Right ventricle myocardium superior (tissue), 1 donor: ENCODE measurements at regions not wholly inside any gene's neighbourhood (a gene's known extent, or its start where the extent isn't known, plus 50 kb on each side); places are given as distances from the start of the nearest gene placed in this dataset.
"Not testable (repeated sequence)": the region's sequence is repeated elsewhere in the genome, so short reads cannot be mapped to it uniquely, and the experiment has no call there.

Experiments
- ATAC-seq: fragments of 200-7000 bp; cut with Tn5 transposase; one replicate; pipeline ENCODE4 v1.9.1; 2020; ENCODE audit warnings: mild to moderate bottlenecking; ENCODE audit not compliant: poor library complexity
- DNase-seq: peaks from one replicate; pipeline ENCODE4 v3.0.0-alpha.2; 2020
- intact Hi-C: fragments of 100-400 bp; cut with DNase I; formaldehyde crosslinking; loops from one replicate; pipeline ENCODE4 v1.11.2; 2022
- donor health status: DM: no; HTN: yes; CAD: no; lungs with severe emphysema.

DNA sequence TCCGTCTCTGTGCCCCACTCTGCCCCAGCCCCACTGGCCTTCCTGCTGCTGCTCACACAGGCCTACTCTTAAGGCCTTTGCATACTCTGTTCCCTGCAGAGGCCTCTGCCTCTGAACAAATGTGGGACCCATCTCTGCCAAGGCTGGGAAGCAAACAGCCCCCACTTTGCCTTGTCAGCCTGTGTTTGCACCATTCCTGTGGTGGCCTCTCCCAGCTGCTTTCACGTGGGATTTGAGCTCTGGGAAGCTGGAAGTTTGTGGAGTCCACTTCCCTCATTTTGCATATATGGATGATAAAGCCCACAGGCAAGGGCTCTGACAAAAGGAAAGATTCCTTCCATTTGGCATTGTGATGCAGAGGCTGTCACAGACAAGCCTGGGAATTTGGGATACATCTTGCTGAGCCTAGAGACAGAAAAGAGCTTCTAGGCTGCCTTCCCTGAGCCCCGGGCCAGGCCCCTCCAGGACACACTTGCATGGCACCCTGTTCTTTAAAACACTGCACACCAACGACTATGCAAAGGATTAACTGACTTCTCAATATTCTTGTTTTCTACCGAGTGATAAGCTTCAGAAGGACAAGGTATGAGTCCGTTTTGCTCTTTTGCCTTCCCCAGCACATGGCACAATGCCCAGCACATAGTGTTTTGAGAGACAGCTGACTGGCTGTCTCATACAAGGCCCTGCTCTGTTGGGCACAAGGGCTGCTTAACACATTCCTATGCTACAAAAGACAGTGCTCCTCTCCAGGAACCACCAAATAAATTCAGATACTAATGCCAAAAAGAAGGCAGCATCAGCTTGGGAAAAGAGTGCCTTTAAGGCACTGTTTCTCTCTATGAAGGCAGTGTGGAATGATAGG lies 120.7 kb upstream of the TOPAZ1 start:
- intact Hi-C loops, result no loop called here
- DNase-seq, result peak; percentile 47
- peak; percentile 87 for ATAC-seq

DNA sequence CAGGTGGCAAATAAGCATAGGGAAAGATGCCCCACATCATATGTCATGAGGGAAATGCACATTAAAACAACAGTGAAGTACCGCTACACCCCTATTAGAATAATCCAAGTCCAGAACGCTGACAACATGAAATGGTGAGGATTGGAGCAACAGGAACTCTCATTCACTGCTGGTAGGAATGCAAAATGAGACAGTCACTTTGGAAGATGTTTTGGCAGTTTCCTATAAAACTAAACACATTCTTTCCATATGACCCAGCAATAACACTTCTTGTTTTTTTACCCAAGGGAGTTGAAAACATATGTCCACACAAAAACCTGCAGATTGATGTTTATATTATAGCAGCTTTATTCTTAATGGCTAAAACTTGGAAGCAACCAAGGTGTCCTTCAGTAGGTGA lies 116.4 kb upstream of the TOPAZ1 start:
- DNase-seq (no peak), ATAC-seq (no peak)
- intact Hi-C loops, result no loop called here

DNA sequence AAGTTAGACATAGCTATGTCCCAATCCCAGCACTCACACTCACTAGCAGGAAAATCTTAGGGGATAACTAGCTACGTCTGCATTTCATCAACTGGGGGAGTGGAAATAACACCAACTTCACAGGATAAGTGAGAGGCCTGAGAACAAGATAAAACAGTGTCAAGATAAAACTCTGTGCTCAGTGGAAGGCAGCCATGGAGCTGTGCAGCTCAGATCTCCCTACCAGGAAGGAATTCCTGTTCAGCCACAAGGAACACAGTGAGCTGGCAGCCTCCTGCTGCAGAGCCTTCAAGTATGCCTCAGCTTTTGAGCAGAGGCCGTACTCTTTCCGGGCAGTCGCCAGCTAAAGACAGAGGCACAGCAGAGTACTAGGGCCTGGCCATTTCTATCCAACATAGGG lies 115.8 kb upstream of the TOPAZ1 start:
- intact Hi-C loops, result no loop called here
- ATAC-seq (peak; percentile 58), DNase-seq (no peak)

GRCh38 chr3:44128057-44128775 lies 113.5 kb upstream of the TOPAZ1 start:
- intact Hi-C loops, result no loop called here
- DNase-seq (no peak), ATAC-seq (no peak)

DNA sequence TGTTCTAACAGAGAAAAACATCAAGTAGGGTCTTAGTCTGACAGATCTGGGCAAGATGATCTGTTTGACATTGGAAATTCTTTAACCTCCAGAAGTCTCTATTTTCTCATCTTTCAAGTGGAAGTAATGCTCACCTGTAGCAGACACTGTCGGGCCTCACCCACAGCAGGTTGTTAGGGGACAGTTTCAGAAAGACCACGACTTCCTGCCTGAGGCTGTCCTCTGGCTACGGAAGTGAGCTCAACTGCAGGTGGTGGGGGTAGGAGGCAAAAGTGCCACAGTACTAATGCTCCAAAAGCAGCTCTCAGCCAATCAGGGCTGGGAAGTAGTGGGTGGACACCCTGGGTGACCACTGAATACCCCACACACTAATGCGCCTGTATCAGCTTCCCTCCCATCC lies 111.4 kb upstream of the TOPAZ1 start:
- intact Hi-C loops, result no loop called here
- ATAC-seq (no peak), DNase-seq (no peak)

- no peak for ATAC-seq
- no peak for DNase-seq
- intact Hi-C loops, result no loop called here
Observed at GRCh38 chr3:44132061-44132460, 109.6 kb upstream of the TOPAZ1 start.

GRCh38 chr3:44132593-44132992 lies 109.1 kb upstream of the TOPAZ1 start:
- ATAC-seq (no peak), DNase-seq (no peak)
- intact Hi-C loops, result no loop called here

GRCh38 chr3:44136421-44136820 lies 105.3 kb upstream of the TOPAZ1 start:
- ATAC-seq, result no peak
- intact Hi-C loops, result no loop called here
- DNase-seq, result no peak

DNA sequence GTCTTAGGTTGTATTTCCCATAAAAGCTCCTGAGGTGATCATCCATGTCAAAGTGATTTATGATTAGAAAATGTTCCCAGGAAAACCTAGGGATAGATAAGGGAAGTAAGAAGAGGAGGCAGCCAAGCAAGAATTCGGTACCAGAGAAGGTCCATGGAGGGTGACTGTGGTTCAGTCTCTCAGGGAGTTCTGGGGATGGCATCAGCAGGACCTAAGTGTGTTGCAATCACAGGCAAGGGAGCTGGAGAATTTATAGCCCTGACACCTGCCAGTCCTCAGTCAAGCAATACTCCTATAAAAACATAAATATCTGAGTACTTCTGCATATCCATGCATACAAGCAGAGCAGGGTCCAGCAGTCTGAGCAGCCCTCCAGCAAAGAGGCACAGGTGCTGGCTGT lies 95.6 kb upstream of the TOPAZ1 start:
- ATAC-seq, result no peak
- DNase-seq, result no peak
- intact Hi-C loops, result no loop called here

GRCh38 chr3:44159696-44160300 lies 81.9 kb upstream of the TOPAZ1 start:
- DNase-seq (no peak), ATAC-seq (no peak)
- intact Hi-C loops, result no loop called here

DNA sequence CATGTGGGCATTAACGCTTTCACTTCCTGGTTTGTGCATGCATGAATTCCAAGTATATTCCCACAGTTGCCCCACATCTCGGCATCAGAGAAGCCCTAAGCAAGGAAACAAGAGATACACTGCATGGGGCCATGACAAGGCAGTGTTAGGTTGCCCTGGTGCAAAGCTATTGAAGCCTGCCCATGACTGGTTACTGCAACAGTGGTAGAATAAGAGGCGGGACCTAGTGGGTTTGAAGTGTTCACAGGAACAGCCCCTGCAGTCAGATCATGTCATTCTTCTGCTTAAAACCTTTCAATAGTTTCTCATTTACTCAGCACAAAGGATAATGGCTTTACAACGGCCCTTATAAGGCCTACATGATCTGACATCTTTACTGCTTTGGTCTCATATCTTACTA lies 80.9 kb upstream of the TOPAZ1 start:
- no peak for DNase-seq

DNA sequence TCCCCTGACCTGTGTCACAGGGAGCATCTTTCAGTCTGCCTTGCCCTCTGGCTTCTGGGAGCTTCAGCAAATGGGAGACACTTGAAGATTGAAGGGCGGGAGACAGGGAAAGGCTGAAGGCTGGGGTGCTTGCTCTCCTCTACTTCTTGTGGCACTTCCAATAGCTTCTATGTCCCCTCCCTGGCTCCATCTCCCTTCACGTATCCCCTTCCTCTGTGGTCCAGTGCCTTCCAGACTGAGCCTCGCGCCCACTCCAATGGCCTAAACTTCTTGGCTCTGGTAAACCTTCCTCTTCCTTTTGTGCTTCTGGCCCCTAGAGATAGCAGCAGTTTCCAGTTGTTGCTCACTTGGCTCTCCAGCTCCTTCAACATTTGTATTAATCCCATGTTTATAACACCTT lies 69.8 kb upstream of the TOPAZ1 start:
- DNase-seq (no peak), ATAC-seq (no peak)
- intact Hi-C loops, result no loop called here

More for the DNA sequence above, 80.9 kb upstream of the TOPAZ1 start:
- no peak for ATAC-seq
- intact Hi-C loops, result no loop called here

GRCh38 chr3:44172701-44173100 lies 69.0 kb upstream of the TOPAZ1 start:
- ATAC-seq, intact Hi-C loops: not testable (repeated sequence)

DNA sequence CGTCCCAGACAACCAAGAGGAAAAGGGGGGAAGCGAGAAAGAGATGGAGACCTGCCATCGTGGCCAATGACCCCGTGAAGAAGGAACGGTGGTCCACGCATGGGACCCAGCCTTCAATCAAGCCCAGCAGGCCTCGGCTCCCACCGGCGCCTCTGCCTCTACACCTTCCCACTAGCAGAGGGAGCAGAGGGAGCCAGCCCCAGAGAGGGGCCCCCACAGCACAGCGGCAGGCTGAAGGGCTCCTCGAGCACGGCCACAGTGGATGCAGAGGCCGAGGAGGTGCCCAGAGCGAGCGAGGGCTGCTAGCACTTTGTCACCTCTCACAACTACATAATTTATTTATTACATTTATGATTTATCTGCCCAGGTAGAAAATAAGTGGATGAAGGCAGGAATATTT lies 68.4 kb upstream of the TOPAZ1 start:
- intact Hi-C loops, result no loop called here
- ATAC-seq (no peak), DNase-seq (no peak)

More at GRCh38 chr3:44172701-44173100, 69.0 kb upstream of the TOPAZ1 start:
- DNase-seq, result not testable (repeated sequence)

- no peak for ATAC-seq
- DNase-seq, result no peak
Observed at GRCh38 chr3:44175070-44175469, 66.6 kb upstream of the TOPAZ1 start.

GRCh38 chr3:44179246-44179645 lies 62.4 kb upstream of the TOPAZ1 start:
- ATAC-seq (no peak), DNase-seq (no peak)
- intact Hi-C loops, result no loop called here

More at GRCh38 chr3:44175070-44175469, 66.6 kb upstream of the TOPAZ1 start:
- intact Hi-C loops, result no loop called here

DNA sequence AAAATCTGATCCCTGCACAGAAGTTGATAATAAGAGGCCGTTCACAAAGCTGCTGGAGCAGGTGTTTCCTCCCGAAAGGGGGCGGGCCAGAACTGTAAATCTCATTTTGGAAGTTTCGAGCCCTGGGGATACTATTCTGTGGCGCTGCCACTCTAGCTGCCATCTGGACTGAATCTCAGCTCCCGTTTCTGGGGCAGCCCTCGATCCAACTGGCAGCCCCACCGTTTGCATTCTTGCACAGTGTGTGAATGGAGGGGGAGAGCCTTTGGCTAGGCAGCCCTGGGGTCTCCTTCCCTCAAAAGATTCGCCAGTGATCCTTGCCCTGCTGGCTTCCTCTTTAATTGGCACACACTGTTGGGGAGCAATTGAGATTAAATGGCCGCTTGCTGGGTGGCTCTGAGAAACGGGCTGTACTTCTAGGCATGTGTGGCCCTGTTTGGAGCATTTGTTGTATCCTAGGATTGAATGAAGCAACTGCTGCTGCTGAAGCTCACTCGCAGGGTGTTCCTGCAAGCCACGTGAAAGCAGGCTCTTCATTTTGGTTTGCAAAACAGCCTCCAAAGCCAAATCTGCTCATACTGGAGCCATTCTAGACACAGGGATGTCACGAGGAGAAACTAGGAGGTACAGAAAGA lies 57.2 kb upstream of the TOPAZ1 start:
- ATAC-seq (peak; percentile 29), DNase-seq (no peak)
- intact Hi-C loops, result no loop called here

GRCh38 chr3:44185396-44185915 lies 56.2 kb upstream of the TOPAZ1 start:
- ATAC-seq, result no peak
- intact Hi-C loops, result no loop called here
- DNase-seq, result no peak

DNA sequence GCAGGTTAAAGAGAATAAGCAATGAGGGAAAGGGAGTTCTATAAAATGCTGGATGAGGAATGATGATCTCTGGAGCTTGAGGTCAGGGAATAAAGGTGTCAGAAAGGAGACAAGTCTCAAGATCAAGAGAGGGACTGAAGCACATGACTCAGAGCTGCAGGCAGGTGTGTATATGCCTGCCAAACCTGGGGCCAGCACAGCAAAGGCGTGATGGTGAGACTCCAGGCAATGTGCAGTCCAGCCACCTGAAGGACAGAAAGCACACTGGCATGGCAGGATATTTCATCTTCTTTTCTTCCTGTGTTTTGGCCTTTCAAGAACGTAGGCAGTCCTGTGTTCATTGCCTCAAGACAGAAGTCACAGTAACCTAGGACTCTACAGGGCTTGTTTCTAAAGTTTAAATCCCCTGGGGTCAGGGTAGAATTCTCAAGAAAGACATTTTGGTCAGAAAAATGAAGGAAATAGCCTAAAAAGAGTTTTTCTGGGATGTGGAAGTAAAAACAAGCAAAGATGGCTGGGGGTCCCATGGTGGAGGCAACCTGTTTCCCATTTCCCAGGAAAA lies 55.5 kb upstream of the TOPAZ1 start:
- intact Hi-C loops, result no loop called here
- ATAC-seq, result no peak
- DNase-seq, result no peak
